ENCODE measurements at regions not wholly inside any gene's neighbourhood (a gene's known extent, or its start where the extent isn't known, plus 50 kb on each side); places are given as distances from the start of the nearest gene placed in this dataset.

GRCh38 chr9:129322022-129322621, 144.1 kb upstream of the IER5L start:
- TF ChIP-seq CTCF (IDR thresholded peaks at IDR 0.05) (peak; percentile 26; the same call in 1 of the 2 replicates), CHD2 (IDR thresholded peaks at IDR 0.05; ENCODE audit: low read length, partially characterized antibody) (no peak), FOXM1 (IDR thresholded peaks at IDR 0.05; ENCODE audit: low read depth) (no peak)
